ENCODE measurements at regions not wholly inside any gene's neighbourhood (a gene's known extent, or its start where the extent isn't known, plus 50 kb on each side); places are given as distances from the start of the nearest gene placed in this dataset.

DNA sequence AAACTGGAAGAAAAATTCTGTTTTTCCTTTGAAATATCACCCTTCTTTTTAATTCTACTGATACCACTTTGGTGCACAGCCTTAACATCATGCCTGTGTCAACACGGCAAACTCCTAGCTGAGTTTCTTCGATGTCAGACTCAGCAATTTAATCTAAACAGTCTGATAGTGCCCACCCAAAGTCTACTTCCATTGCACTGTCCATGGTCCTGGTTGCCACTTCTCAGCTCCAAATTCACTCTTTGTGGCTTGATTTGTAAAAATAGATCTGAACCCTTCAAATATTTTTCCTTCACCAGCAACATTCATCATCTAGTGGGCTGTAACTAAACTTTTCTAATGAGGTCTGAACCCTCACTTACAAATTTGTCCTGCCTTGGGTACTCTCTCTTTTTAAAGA, 107.8 kb downstream of the NUDT12 start:
- in situ Hi-C loops (cut with MboI; ENCODE audit: low sequenced_read_pairs in 4 of 4): no loop called here
- Histone ChIP-seq H3K4me1 (no peaks in the 10 kb centered on the region), H3K4me3 (no peak overlapping the region), H3K9me3 (no peaks in the 10 kb centered on the region), H3K27me3 (no peaks in the 10 kb centered on the region), H3K36me3 (no peaks in the 10 kb centered on the region), H3K27ac (no peak overlapping the region)
- DNase-seq (no peak), ATAC-seq (no peak)
- TF ChIP-seq CTCF (IDR thresholded peaks at IDR 0.05 in 4 of 5, conservative IDR thresholded peaks at IDR 0.05 in 1 of 5) (no peak), POLR2A (IDR thresholded peaks at IDR 0.05) (no peak)
- intact Hi-C loops (cut with DNase I; ENCODE audit: low total_unique reads): no loop called here

DNA sequence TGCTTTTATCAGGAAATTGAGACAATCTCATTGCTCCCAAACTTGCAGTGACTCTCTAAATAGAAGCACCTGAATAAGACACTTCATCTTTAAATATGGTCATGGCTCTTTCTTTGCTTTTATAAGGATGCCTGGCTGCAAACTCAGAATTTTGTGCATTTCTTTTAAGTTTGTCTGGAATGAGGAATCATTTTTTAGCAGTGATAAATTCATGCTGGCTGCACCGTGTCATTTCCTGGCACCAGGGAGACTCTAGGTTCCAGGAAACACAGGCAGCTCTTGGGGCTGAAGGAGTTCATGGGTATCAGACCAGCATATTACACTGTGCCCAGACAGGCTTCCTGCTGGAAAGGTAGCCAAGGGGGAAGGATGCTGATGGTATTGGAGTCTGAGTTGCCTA, 109.9 kb downstream of the NUDT12 start:
- H3K27ac ChIP-seq: no peak overlapping the region
- intact Hi-C loops (cut with DNase I; ENCODE audit: low total_unique reads) (no loop called here), in situ Hi-C loops (cut with MboI; ENCODE audit: low sequenced_read_pairs in 4 of 4) (no loop called here)
- H3K36me3 ChIP-seq: no peaks in the 10 kb centered on the region
- no peaks in the 10 kb centered on the region for H3K27me3 ChIP-seq
- ATAC-seq (no peak), DNase-seq (no peak)
- H3K9me3 ChIP-seq: no peaks in the 10 kb centered on the region
- H3K4me3 ChIP-seq: no peak overlapping the region
- no peak for TF ChIP-seq CTCF (IDR thresholded peaks at IDR 0.05 in 4 of 5, conservative IDR thresholded peaks at IDR 0.05 in 1 of 5)
- no peak for TF ChIP-seq POLR2A (IDR thresholded peaks at IDR 0.05)
- no peaks in the 10 kb centered on the region for H3K4me1 ChIP-seq

DNA sequence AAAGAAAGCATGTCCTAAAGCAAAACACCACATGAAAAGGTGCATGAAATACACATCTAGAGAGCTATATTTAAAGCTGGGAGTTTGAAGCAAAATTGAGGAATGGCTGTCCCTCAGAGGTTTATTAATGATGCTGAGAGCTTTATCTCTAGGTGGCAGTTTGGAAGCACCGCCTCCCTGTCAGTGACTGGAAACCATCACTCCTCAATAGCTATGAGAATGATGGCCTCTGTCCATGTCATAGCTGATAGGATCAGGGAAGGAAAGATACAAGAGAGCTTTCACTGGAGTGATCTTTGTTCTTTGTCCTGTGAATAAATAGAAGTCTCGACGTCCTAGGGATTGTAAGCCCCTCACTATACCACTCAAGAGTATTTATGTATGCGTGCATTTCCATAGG, 110.5 kb downstream of the NUDT12 start:
- TF ChIP-seq CTCF (IDR thresholded peaks at IDR 0.05 in 4 of 5, conservative IDR thresholded peaks at IDR 0.05 in 1 of 5) (no peak), POLR2A (IDR thresholded peaks at IDR 0.05) (no peak)
- Histone ChIP-seq H3K4me1 (no peaks in the 10 kb centered on the region), H3K4me3 (no peak overlapping the region), H3K9me3 (no peaks in the 10 kb centered on the region), H3K27ac (no peak overlapping the region), H3K27me3 (no peaks in the 10 kb centered on the region), H3K36me3 (no peaks in the 10 kb centered on the region)
- no peak for ATAC-seq
- no peak for DNase-seq
- in situ Hi-C loops (cut with MboI; ENCODE audit: low sequenced_read_pairs in 4 of 4) (no loop called here), intact Hi-C loops (cut with DNase I; ENCODE audit: low total_unique reads) (no loop called here)

DNA sequence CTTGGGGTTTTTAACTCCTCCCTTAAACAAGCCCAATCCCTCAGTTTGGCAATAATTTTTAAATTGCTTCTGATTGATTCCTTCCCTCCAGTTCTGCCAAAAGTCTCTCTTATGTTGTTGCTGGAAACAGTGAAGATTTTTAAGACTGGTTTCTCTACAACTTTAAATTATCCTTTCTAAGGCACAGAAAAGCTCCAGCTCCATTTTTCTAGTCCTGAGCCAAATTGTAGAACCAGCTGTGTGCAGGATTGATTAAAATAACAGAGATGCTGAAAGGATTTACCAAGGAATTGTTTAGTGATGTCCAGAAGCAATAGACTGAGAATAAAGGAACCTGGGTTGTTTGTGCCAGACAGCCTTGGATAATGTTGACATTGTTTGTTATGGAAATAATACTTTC, 111.3 kb downstream of the NUDT12 start:
- intact Hi-C loops (cut with DNase I; ENCODE audit: low total_unique reads) (no loop called here), in situ Hi-C loops (cut with MboI; ENCODE audit: low sequenced_read_pairs in 4 of 4) (no loop called here)

More for the DNA sequence above, 111.3 kb downstream of the NUDT12 start:
- ATAC-seq: no peak
- no peak overlapping the region for H3K27ac ChIP-seq
- H3K27me3 ChIP-seq: no peaks in the 10 kb centered on the region
- TF ChIP-seq CTCF (IDR thresholded peaks at IDR 0.05 in 4 of 5, conservative IDR thresholded peaks at IDR 0.05 in 1 of 5) (no peak), POLR2A (IDR thresholded peaks at IDR 0.05) (no peak)
- H3K4me1 ChIP-seq: no peaks in the 10 kb centered on the region
- DNase-seq: no peak
- no peaks in the 10 kb centered on the region for H3K9me3 ChIP-seq
- H3K36me3 ChIP-seq: no peaks in the 10 kb centered on the region
- H3K4me3 ChIP-seq: no peak overlapping the region

All from gastrocnemius medialis (tissue), 4 donors.